ENCODE measurements at regions not wholly inside any gene's neighbourhood (a gene's known extent, or its start where the extent isn't known, plus 50 kb on each side); places are given as distances from the start of the nearest gene placed in this dataset.

DNA sequence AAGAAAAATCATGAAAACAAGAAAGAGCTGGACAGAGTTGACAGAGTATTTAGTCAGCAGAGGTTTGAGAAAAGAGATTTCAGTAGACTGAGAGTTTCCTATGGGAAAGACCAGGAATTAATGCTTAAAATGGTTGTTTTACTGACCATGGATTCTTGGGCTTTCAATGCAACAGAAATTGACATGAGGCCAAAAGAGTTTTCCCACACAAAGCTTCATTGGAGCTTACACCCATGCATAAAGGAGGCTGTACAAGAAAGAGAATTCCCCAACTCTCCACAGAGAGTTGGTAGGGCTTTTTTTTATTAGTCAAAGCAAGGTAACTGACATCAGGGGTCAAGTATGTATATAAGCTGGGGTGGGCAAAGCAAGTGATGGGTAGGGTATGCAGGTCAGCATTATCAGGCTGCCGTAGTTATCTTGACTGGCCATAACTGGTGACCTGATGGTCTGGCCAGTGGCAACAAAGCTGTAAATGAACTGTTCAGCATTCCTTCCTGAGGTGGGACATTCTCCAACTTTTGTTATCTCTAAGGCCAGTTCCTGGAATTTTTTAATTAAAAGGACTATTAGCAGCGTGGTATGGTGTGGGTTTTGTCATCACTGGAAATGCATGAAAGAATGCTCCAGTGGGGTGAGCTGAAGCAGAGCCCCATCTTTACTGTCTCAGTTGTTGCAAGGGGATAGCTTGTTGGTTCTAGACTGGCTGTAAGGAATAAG is 117.0 kb downstream of the ADAM29 start:
- ChIA-PET CTCF (interaction anchor here (0.7 kb wide), 1 partner anchor 9 kb away, joined by 3 read pairs; no protein-coding TSS in a partner anchor), POLR2A (no interaction called here)
- no peaks in the 10 kb centered on the region; the same call in 2 of the 3 replicates for H3K4me1 ChIP-seq
- no peak for ATAC-seq
- FAIRE-seq, result no peak
- no peak overlapping the region for H3K4me3 ChIP-seq
- TF ChIP-seq EHF (CRISPR knock-in tag; IDR thresholded peaks at IDR 0.05) (no peak), EHMT2 (IDR thresholded peaks at IDR 0.05; ENCODE audit: low read depth) (no peak), RCOR1 (IDR thresholded peaks at IDR 0.05; ENCODE audit: low read depth, low read length) (no peak), ESRRA (IDR thresholded peaks at IDR 0.05; ENCODE audit: borderline replicate concordance, low read length) (no peak), CHD4 (IDR thresholded peaks at IDR 0.05; ENCODE audit: borderline replicate concordance) (no peak)
- TF ChIP-seq, protein P1, sequence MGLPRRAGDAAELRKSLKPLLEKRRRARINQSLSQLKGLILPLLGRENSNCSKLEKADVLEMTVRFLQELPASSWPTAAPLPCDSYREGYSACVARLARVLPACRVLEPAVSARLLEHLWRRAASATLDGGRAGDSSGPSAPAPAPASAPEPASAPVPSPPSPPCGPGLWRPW (IDR thresholded peaks at IDR 0.05), result no peak
- TF ChIP-seq, protein P2, sequence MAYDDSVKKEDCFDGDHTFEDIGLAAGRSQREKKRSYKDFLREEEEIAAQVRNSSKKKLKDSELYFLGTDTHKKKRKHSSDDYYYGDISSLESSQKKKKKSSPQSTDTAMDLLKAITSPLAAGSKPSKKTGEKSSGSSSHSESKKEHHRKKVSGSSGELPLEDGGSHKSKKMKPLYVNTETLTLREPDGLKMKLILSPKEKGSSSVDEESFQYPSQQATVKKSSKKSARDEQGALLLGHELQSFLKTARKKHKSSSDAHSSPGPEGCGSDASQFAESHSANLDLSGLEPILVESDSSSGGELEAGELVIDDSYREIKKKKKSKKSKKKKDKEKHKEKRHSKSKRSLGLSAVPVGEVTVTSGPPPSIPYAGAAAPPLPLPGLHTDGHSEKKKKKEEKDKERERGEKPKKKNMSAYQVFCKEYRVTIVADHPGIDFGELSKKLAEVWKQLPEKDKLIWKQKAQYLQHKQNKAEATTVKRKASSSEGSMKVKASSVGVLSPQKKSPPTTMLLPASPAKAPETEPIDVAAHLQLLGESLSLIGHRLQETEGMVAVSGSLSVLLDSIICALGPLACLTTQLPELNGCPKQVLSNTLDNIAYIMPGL (CRISPR knock-in tag; IDR thresholded peaks at IDR 0.05; ENCODE audit: borderline replicate concordance), result no peak
- TF ChIP-seq, protein P3, sequence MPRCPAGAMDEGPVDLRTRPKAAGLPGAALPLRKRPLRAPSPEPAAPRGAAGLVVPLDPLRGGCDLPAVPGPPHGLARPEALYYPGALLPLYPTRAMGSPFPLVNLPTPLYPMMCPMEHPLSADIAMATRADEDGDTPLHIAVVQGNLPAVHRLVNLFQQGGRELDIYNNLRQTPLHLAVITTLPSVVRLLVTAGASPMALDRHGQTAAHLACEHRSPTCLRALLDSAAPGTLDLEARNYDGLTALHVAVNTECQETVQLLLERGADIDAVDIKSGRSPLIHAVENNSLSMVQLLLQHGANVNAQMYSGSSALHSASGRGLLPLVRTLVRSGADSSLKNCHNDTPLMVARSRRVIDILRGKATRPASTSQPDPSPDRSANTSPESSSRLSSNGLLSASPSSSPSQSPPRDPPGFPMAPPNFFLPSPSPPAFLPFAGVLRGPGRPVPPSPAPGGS (IDR thresholded peaks at IDR 0.05), result no peak
- no peak for DNase-seq (ENCODE audit: low read depth in 1 of 2, low spot score in 1 of 2)
- H3K9me3 ChIP-seq, result no peaks in the 10 kb centered on the region
- 41% methylated on average over 2 of the region's 2 CpGs for WGBS (ENCODE audit: missing lambda C conversion rate)
- H3K4me2 ChIP-seq, result no peak overlapping the region
- no peak overlapping the region for H3K27ac ChIP-seq

DNA sequence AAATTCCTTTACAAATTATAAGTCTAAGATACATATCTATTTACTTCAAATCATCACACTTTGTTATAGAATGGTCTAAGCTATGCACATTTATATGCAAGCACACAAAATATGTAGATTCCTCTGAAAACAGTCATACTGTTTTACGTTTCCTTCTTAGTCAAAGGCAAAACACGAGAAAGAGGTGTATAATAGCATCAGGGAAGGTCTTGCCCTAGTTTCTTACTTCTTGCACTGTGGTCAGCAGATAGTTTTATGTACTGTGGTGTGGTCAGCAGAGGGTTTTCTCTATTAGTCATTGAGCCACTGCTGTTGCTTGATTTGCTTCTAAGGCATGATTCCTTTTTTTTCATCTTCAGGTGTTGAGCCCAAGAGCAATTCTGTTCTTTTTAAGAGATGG is 117.7 kb downstream of the ADAM29 start:
- CTCF ChIA-PET, result no interaction called here
- Histone ChIP-seq H3K27ac (no peak overlapping the region), H3K9me3 (no peaks in the 10 kb centered on the region), H3K4me1 (no peaks in the 10 kb centered on the region; the same call in 2 of the 3 replicates), H3K4me3 (no peak overlapping the region), H3K4me2 (no peak overlapping the region)
- no peak for ATAC-seq
- 17% methylated on average over 2 of the region's 2 CpGs for WGBS (ENCODE audit: missing lambda C conversion rate)
- DNase-seq (ENCODE audit: low read depth in 1 of 2, low spot score in 1 of 2), result no peak
- TF ChIP-seq ZFP36 (IDR thresholded peaks at IDR 0.05; ENCODE audit: borderline replicate concordance, partially characterized antibody) (no peak), MAZ (IDR thresholded peaks at IDR 0.05; ENCODE audit: borderline replicate concordance, low read depth, low read length) (no peak), TP53 (CRISPR knock-in tag; IDR thresholded peaks at IDR 0.05) (no peak), EHMT2 (IDR thresholded peaks at IDR 0.05; ENCODE audit: low read depth) (no peak)
- no peak for FAIRE-seq
- POLR2A ChIA-PET, result no interaction called here

DNA sequence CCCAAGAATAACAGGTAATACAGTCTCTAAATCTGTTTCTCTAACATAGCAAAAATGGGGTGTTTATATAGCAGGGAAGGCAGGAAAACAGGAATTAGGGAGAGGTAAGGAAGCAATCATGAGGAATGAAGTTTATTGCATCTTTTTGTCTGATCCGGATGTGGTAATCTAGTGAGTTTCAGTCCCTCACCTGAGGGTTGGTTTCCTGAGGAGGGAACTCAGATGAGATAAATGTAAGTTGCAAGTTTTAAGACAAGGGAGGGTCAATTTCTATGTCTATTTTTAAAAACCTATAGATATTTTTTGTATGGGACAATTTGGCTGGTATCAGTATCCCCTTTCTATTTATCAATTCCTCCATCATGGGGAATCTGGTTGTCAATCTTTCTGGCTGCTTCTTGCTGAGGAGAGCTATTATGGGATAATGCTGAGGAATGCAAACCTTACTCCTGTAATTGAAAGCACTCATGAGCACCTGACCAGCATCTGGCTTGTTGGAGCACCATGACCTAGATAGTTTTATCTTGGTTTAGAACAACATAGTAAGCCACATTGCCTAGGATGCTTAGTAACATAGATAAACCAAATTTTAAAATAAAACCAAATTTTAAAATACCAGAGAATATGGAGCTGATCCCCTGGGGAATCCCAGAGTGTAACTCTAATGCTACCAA is 130.1 kb downstream of the ADAM29 start:
- FAIRE-seq (no peak), DNase-seq (ENCODE audit: low read depth in 1 of 2, low spot score in 1 of 2) (no peak), ATAC-seq (no peak)
- H3K4me1 ChIP-seq, result no peaks in the 10 kb centered on the region
- no peak overlapping the region for H3K4me2 ChIP-seq
- ChIA-PET CTCF (interaction anchor here (1.0 kb wide), 1 partner anchor 19 kb away, joined by 3 read pairs; no protein-coding TSS in a partner anchor), POLR2A (no interaction called here)
- TF ChIP-seq, protein P3 (IDR thresholded peaks at IDR 0.05), result no peak
- no peak for TF ChIP-seq CHD4 (IDR thresholded peaks at IDR 0.05; ENCODE audit: borderline replicate concordance)
- TF ChIP-seq RAD21 (conservative IDR thresholded peaks at IDR 0.05 in 1 of 2, IDR thresholded peaks at IDR 0.05 in 1 of 2), result no peak
- no peak for TF ChIP-seq ZC3H11A (IDR thresholded peaks at IDR 0.05)
- no peak overlapping the region for H3K4me3 ChIP-seq
- H3K9me3 ChIP-seq, result no peaks in the 10 kb centered on the region
- H3K27ac ChIP-seq, result no peak overlapping the region
- WGBS (ENCODE audit: missing lambda C conversion rate), result 69% methylated on average over 1 of the region's 1 CpG
